ENCODE measurements at regions not wholly inside any gene's neighbourhood (a gene's known extent, or its start where the extent isn't known, plus 50 kb on each side); places are given as distances from the start of the nearest gene placed in this dataset.
A peak's percentile ranks its signal among the peaks of the same experiment; 100 is the strongest.

GRCh38 chr2:14826518-14826917 is 194.0 kb downstream of the LRATD1 start:
- DNase-seq (ENCODE audit: low spot score) (no peak), ATAC-seq (no peak)

DNA sequence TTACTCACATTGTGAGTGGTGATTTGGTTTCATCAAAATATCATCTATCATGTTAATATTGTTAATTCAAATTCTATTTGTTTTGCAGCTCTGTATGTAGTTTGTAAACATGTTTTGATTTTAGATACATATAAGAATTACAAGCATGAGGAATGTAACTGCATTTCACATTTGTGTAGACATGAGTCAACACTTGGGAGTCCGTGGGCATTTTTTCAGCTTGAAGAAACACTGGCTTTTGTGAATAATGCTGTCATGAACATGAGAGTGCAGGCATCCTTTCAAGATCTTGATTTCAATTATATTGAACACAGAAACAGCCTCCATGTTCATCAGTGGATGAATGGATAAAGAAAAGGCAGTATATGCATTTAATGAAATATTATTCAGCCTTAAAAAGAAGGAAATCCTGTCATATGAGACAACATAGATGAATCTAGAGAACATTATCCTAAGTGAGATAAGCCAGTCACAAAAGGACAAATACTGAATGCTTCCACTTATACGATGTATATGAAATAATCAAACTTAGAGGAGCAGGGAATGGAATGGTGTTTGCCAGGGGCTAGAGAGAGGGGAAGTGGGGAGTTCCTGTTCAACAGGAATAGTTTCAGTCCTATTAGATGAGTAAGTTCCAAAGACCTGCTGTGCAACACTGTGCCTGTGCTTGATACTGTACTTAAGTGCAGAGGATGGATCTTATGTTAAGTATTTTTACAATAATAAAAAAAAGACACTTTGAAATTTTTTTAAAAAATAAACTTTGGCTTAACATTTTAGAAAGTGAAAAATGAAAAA is 194.9 kb downstream of the LRATD1 start:
- ATAC-seq: no peak
- DNase-seq (ENCODE audit: low spot score): no peak

DNA sequence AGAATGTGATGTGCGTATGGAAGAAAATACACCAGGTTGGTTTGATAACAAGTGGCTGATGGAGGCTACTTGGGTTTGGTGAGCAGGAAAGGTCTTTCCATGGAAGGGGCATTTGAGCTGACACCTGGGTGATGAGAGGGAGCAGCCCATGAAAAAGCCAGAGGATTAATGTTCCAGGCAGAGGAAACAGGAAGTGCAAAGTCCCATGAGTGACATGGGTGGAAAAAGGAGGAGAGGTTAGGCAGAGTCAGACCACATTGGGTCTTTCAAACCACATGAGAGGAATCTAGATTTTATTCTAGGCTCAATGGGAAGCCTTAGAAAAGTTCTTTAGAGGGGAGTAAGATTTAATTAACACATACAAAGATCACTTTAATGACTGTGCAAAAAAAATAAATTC is 195.7 kb downstream of the LRATD1 start:
- DNase-seq (ENCODE audit: low spot score): no peak
- ATAC-seq: no peak

DNA sequence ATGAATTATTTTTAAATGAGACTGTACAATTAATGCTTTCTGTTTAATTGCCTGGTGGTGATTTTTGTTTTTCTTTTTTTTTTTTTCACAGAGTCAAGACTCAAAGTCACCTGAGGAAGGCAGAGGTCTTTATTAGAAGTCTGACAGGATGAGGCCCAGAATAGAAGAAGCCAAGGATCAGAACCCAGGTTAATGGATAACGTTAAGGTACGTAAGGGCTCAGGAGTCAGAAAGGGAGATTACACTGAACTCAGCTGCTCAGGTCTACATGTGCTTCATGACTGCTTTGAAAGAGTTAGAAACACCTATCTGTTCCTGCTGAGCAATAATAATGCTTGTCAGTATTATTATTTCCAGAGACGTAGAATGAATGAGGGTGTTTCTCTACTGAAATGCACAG is 196.5 kb downstream of the LRATD1 start:
- no peak for DNase-seq (ENCODE audit: low spot score)
- no peak for ATAC-seq

DNA sequence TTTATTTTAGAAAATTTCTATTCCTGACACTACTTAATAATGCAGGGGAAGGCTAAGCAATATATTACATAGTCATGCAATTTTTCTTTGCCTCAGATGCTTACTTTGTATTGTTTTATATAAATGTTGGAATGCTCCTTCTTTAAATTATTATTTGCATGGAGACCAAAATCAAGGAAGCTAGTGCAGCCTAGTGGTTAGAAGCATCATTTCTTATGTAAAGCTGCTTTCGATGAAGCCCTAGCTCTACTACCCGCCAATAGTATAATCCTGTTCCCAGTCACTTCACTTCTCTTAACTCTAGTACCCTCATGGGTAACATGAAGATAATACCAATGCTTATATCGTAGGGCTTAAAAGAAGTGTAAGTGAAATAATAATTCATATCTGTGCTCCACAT is 198.9 kb downstream of the LRATD1 start:
- DNase-seq (ENCODE audit: low spot score) (no peak), ATAC-seq (no peak)

- ATAC-seq (no peak), DNase-seq (ENCODE audit: low spot score) (no peak)
These were observed 211.1 kb downstream of the LRATD1 start for GRCh38 chr2:14843507-14844204.

- DNase-seq (ENCODE audit: low spot score) (no peak), ATAC-seq (no peak)
These were observed 223.2 kb downstream of the LRATD1 start for GRCh38 chr2:14855751-14856150.

- ATAC-seq: no peak
- DNase-seq (ENCODE audit: low spot score): no peak
These were observed 228.7 kb downstream of the LRATD1 start for GRCh38 chr2:14861181-14861580.

GRCh38 chr2:14866736-14867352 is 234.3 kb downstream of the LRATD1 start:
- ATAC-seq: no peak
- no peak for DNase-seq (ENCODE audit: low spot score)

- ATAC-seq (no peak), DNase-seq (ENCODE audit: low spot score) (no peak)
These were observed 235.3 kb downstream of the LRATD1 start for GRCh38 chr2:14867853-14868252.

GRCh38 chr2:14872779-14873325 is 240.3 kb downstream of the LRATD1 start:
- ATAC-seq (no peak), DNase-seq (ENCODE audit: low spot score) (no peak)

DNA sequence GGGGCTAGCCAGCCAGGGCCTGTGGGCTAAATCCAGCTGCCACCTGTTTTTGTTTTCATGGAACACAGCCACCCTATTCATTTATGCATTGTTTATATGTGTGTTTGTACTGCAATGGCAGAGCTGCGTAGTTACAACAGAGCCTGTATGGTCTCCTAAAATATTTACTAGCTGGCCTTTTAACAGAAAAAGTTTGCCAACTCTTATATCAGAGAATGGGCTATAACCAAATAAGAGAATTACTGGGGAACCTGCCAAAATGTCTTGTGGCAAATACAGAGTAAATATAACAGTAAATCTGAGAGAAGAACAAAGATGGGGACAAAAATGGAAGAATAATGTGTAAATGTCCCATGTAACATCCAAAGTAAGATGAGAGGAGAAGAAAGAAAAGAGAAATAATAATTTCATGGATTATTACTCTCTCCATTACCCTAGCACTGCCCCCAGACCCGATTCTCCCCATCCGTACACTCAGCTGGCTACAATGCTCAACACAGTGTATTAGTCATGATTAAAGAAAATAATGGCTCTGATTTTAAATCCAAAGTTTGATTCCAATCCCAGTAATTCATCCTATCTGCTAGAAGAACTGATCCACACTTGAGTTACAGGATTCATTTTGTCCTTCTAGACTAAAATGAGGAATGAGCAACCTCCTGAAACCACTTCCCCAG is 249.3 kb downstream of the LRATD1 start:
- DNase-seq (ENCODE audit: low spot score) (no peak), ATAC-seq (no peak)

- no peak for ATAC-seq
- no peak for DNase-seq (ENCODE audit: low spot score)
These were observed 252.1 kb downstream of the LRATD1 start for GRCh38 chr2:14884651-14885050.

- DNase-seq (ENCODE audit: low spot score) (no peak), ATAC-seq (no peak)
These were observed 259.0 kb downstream of the LRATD1 start for GRCh38 chr2:14891546-14891945.

- DNase-seq (ENCODE audit: low spot score): no peak
- ATAC-seq: no peak
These were observed 264.0 kb downstream of the LRATD1 start for GRCh38 chr2:14896330-14897030.

- DNase-seq (ENCODE audit: low spot score) (no peak), ATAC-seq (no peak)
These were observed 267.3 kb downstream of the LRATD1 start for GRCh38 chr2:14899621-14900414.

GRCh38 chr2:14901737-14902136 is 269.2 kb downstream of the LRATD1 start:
- no peak for DNase-seq (ENCODE audit: low spot score)
- ATAC-seq: no peak

DNA sequence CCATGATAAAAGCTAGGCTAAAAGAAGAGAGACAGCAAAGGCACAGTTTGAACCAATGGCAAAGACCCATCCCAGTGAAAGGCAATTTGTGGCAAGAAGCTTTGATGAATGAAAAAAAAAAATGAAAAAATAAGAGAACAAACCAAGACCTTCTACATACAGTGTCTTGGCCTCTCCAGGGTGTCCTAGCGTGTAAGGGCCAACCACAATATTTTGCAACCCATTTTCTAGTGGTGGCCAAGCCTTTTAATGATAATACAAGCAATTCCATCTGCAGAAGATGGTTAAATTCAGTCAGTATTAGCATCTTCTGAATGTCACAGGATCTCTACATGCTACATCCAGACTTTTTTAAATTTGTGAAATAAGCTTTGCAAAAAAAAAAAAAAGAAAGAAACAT is 270.4 kb downstream of the LRATD1 start:
- DNase-seq (ENCODE audit: low spot score) (no peak), ATAC-seq (no peak)

GRCh38 chr2:14903709-14904374 is 271.3 kb downstream of the LRATD1 start:
- DNase-seq (ENCODE audit: low spot score): peak; percentile 49
- peak; percentile 94 for ATAC-seq

Data from left lobe of liver (tissue), 2 donors.